NCI-H1417 treated with DMSO at 0.1 percent for 48 hours (cell line): ENCODE measurements at regions not wholly inside any gene's neighbourhood (a gene's known extent, or its start where the extent isn't known, plus 50 kb on each side); places are given as distances from the start of the nearest gene placed in this dataset.
"Not testable (repeated sequence)": the region's sequence is repeated elsewhere in the genome, so short reads cannot be mapped to it uniquely, and the experiment has no call there.

ENCODE experiments used
- DNase-seq: peaks from one replicate; lab custom pipeline; 2025; lab: John Stamatoyannopoulos, UW

GRCh38 chr11:115627666-115628460 lies 123.6 kb upstream of the CADM1 start:
- DNase-seq = no peak

DNA sequence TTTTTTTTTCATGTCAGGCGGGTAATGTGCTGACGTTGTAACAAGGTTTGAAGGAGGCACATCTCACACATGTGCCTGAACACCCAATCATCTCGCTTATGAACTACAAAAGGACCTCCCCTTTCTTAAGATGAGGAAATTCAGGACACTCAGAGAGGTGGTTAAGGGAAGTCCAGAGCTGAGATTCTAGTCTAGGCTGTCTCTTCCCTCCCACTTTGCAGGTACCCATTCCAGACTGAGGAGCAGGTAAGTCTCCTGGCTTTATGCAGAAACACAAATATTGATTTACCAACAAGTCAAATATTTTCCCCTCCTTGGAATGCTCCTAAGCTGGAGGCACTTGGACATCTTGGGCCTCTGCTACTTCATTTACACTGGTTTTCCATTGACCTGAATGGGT lies 122.9 kb upstream of the CADM1 start:
- DNase-seq = no peak

DNA sequence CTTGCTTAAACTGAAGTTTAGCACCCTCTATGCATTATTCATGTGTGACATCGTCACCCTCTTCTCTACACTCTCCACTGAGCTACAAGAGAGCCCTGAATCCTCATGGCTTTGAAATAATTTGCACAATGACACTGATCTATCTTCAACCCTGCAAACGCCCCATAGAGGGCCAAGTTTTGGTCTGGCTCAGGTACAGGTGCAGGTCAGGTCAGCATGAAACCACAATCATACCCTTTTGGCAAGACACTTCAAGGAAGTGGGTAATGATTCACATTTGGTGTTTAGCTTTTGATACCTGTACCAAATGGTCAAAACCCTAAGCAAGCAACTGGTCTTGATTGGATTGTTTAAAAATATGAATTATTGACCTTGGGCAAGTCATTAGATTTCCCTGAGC lies 122.2 kb upstream of the CADM1 start:
- no peak for DNase-seq

GRCh38 chr11:115625502-115625901 lies 121.3 kb upstream of the CADM1 start:
- no peak for DNase-seq

GRCh38 chr11:115624065-115624464 lies 119.8 kb upstream of the CADM1 start:
- DNase-seq = no peak

DNA sequence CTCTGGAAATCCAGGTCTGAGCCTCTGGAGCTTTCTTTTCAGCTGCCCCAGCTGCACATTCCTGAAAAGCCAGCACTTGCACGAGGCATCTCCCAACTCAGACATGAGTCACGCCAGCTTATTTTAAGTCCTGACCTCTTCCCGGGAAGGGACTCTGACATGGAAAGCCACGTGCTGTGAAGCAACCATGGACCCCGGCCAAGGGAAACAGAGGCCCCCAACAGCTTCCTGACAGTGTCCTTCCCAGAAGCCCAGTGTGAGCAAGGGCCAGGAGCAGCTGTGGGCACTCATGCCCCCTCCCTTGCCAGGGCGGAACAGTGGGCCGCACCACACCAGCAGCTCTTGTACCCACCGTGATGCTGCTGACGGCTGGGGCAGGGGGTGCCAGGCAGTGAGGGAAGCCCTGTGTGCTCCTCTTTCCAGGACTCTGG lies 118.8 kb upstream of the CADM1 start:
- no peak for DNase-seq

DNA sequence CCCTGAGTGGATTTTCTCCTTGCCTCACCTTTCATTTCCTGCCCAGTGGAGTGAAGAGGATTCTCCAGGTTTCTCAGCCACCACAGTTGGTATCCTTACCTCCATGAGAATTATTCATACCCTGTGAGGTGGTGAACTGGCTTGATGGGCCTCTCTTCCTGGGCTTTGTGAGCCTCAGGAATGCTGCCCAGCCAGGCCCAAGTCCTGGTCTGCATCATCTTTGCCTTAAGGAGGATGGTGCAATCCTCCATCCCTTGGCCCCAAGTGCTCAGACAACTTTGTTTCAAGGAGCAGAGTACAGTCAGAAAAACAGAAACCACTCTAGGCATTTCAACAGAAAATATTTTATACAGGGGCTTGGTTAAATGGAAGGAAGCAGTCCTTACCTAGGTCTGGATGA lies 114.2 kb upstream of the CADM1 start:
- no peak for DNase-seq

- DNase-seq = no peak
Observed at GRCh38 chr11:115617767-115618166, 113.6 kb upstream of the CADM1 start.

DNA sequence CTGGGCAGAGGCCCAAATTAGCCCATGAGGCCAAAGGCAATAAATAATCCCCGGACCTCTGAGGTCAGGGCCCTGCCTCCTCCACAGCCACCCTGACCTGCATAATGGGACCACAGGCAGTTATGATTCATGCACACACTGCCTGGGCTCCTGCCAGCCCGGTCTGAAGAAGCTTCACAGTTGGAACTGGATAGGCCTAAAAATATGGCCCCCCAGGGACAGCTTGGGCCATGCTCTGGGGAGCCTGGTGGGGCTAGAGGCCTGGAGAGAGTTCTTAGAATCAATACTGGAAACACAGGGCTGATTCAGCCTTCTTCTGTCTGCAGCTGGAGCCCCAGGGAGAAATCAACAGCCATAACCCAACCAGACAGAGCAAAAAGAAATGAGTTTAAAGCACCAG lies 112.8 kb upstream of the CADM1 start:
- no peak for DNase-seq

GRCh38 chr11:115613986-115614632 lies 109.9 kb upstream of the CADM1 start:
- DNase-seq = no peak

GRCh38 chr11:115613004-115613403 lies 108.8 kb upstream of the CADM1 start:
- DNase-seq = no peak

DNA sequence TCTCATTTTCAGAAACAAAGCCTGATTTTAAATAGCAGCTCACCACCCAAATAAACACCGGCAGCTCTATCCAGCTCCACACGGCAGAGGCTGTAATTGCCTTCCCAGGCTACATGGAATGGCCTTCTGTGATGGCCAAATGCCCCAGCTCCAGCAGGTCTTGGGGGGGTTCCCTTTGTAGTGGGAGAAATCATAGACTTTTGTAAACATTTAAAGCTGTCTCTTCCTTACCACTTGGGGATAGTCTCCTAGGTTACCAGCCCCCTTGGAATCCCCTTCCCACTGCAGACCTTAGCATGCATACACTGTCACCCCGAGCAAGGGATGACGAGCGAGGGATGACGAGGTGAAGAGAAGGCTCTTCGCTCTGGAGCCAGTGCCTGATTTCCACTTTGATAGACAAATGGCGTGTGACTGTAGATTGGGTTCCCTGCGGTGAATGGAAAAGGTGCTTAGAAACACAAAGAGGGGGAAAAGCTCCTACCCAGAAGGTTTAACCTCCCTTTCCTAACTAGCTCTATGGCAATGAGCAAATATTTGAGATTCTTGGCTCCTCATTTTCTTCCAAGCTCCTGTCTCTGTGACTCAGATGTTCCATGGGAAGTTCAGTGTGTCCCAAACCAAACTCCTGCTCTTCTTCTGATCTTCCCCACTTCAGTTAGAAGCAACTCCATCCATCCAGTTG lies 108.0 kb upstream of the CADM1 start:
- DNase-seq = no peak

- DNase-seq = no peak
Observed at GRCh38 chr11:115611343-115611742, 107.1 kb upstream of the CADM1 start.

GRCh38 chr11:115610908-115611307 lies 106.7 kb upstream of the CADM1 start:
- no peak for DNase-seq

DNA sequence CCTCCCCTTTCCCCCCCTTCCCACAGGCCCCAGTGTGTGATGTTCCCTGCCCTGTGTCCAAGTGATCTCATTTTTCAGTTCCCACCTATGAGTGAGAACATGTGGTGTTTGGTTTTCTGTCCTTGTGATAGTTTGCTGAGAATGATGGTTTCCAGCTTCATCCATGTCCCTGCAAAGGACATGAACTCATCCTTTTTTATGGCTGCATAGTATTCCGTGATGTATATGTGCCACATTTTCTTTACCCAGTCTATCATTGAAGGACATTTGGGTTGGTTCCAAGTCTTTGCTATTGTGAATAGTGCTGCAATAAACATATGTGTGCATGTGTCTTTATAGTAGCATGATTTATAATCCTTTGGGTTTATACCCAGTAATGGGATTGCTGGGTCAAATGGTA lies 106.0 kb upstream of the CADM1 start:
- not testable (repeated sequence) for DNase-seq

- no peak for DNase-seq
Observed at GRCh38 chr11:115608976-115609375, 104.8 kb upstream of the CADM1 start.

DNA sequence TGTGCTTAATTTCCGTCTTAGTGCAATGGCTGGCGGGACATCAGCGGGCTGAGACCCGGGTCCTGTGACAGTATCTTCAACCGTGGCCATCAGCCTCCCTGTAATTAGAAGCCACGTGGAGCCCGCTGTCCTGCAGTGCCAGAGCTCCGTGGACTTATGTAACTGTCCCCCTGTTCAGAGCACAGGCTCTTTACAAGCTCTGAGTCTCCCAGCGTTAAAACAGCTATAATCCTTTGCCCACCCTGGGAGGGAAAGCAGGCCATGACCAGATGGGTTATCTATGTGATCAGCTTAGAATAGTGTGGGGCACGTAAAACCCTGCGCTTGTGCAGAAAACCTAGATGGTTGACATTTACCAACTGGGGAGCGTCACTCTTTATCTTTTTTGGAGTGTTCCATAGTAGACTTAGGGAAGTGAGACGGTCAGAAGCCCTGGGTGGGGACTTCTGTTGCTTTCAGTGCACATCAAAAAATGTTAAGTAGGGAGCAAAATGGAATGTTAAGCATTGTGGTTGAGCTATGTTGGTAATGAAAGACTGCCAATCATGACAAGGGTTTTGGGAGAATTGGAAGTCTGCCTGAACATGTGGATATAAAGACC lies 103.5 kb upstream of the CADM1 start:
- no peak for DNase-seq

DNA sequence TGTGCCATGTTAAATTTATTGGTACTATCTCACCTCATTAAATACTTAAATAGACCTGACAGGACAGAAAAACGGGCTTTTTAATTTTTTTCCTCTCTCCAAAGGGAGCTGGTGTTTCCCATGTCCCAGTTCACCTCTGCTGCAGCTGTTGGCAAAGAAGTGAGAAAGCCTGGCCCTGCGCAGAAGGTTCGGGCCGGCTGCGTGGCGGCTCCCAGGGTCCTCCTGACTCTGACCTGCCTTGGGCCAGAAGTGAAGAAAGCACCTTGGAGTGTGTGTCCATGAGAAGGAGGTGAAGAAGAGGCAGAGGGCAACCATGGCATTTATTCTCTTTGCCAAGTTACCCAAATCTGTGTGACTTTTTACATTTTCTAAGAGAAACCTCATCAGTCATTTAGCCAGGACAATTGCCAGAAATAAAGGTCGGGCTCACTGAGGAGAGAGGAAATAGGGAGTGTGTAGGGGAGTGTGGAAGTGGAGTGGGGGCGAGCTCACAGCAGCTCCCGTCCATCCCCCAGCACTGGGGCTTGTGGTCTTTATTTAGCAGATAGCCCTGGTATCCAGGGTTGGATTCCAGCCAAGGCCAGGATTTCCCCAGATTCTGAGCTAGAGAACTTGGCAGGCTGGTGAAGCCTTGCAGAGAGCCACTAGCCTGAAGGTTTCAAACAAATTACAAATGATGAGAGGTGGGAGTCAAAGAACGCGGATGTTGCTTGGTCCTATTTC lies 102.4 kb upstream of the CADM1 start:
- no peak for DNase-seq

- DNase-seq = no peak
Observed at GRCh38 chr11:115605871-115606497, 101.8 kb upstream of the CADM1 start.

GRCh38 chr11:115605397-115605796 lies 101.2 kb upstream of the CADM1 start:
- not testable (repeated sequence) for DNase-seq

GRCh38 chr11:115599125-115599524 lies 94.9 kb upstream of the CADM1 start:
- DNase-seq = no peak
